Heart left ventricle (tissue), 13 donors: ENCODE measurements at regions not wholly inside any gene's neighbourhood (a gene's known extent, or its start where the extent isn't known, plus 50 kb on each side); places are given as distances from the start of the nearest gene placed in this dataset.

Experiments
- POLR2A ChIP-seq, 2 donors: fragments of 450-650 bp; IDR thresholded peaks; one replicate each; pipeline ENCODE4 v1.6.1; 2017; ENCODE audit warnings: antibody characterized with exemption in 2 of 2, mild to moderate bottlenecking in 2 of 2, moderate library complexity in 2 of 2
- TF ChIP-seq, protein P1 (sequence below), 12 donors: fragments of 200-600 bp; sonication (generic) in 4 of 12; IDR thresholded peaks; one replicate each; pipeline versions ENCODE4 v1.5.0 to v1.8.0; 2018 to 2022; ENCODE audit warnings: antibody characterized with exemption in 12 of 12, mild to moderate bottlenecking in 5 of 12
- donor health status: ischemic (EF 13 %, LVEDD 7.1; RV severe dilation, severe dysfunction).
- donor health status: DM: no; HTN: yes; CAD: no.
- donor health status: DM: no; HTN: no; CAD: no.
- donor health status: ischemic (EF 25% LVEDD 6.9; RV normal size, moderate dysfunction).
- donor health status: ischemic (EF 25% LVEDD 5.7; RV mildly dilated, moderate dysfunction).
- donor health status: ischemic (EF 35%, LVEDD 5.7; RV mildly dilated, moderate dysfunction).
- donor health status: nonischemic (EF 11% LVEDD 7.7; RV severe dilation, severe dysfunction).
- donor health status: DM: yes; HTN: yes; CAD: no.
- donor health status: PGD.
- donor health status: ischemic (EF 29% LVEDD 5.4; RV normal size, mild dysfunction).
- donor health status: nonischemic (EF 23%, LVEDD 6.1; RV moderate dilation, normal function).

DNA sequence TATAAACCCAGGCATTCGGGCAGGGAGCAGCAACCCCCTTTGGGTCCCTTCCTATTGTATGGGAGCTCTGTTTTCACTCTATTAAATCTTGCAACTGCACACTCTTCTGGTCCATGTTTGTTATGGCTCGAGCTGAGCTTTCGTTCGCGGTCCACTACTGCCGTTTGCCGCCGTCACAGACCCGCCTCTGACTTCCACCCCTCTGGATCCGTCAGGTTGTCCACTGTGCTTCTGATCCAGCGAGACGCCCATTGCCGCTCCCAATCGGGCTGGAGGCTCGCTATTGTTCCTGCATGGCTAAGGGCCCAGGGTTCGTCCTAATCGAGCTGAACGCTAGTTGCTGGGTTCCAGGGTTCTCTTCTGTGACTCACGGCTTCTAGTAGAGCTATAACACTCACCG is 111.3 kb downstream of the TMEM170B start:
- TF ChIP-seq, protein P1, sequence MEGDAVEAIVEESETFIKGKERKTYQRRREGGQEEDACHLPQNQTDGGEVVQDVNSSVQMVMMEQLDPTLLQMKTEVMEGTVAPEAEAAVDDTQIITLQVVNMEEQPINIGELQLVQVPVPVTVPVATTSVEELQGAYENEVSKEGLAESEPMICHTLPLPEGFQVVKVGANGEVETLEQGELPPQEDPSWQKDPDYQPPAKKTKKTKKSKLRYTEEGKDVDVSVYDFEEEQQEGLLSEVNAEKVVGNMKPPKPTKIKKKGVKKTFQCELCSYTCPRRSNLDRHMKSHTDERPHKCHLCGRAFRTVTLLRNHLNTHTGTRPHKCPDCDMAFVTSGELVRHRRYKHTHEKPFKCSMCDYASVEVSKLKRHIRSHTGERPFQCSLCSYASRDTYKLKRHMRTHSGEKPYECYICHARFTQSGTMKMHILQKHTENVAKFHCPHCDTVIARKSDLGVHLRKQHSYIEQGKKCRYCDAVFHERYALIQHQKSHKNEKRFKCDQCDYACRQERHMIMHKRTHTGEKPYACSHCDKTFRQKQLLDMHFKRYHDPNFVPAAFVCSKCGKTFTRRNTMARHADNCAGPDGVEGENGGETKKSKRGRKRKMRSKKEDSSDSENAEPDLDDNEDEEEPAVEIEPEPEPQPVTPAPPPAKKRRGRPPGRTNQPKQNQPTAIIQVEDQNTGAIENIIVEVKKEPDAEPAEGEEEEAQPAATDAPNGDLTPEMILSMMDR (IDR thresholded peaks at IDR 0.05), result no peak
- no peak for TF ChIP-seq POLR2A (IDR thresholded peaks at IDR 0.05)
